GM19438 (cell line): ENCODE measurements at regions not wholly inside any gene's neighbourhood (a gene's known extent, or its start where the extent isn't known, plus 50 kb on each side); places are given as distances from the start of the nearest gene placed in this dataset.
"Not testable (repeated sequence)": the region's sequence is repeated elsewhere in the genome, so short reads cannot be mapped to it uniquely, and the experiment has no call there.

Experiments
- ATAC-seq: cut with Tn5 transposase; IDR thresholded peaks from one replicate; pipeline ENCODE4 v1.9.1; 2021; ENCODE audit warnings: low read depth; ENCODE audit not compliant: unreplicated experiment

DNA sequence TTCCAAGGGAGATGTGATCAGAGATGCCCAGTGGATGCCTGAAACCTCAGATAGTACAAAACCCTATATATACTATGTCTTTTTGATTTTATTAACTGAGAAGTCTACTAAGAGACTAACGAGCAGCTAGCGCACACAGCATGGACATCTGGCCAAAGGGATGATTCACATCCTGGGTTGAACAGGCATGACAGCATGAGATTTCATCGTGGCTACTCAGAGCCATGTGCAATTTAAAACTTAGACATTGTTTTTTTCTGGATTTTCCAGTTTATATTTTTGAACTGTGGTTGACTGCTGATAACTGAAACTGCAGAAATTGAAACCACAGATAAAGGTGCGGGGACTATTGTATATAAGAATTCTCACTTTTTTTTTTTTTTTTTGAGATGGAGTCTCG lies 2252.9 kb upstream of the AGA start:
- ATAC-seq, result no peak

GRCh38 chr4:179698321-179698720 lies 2256.1 kb upstream of the AGA start:
- no peak for ATAC-seq

DNA sequence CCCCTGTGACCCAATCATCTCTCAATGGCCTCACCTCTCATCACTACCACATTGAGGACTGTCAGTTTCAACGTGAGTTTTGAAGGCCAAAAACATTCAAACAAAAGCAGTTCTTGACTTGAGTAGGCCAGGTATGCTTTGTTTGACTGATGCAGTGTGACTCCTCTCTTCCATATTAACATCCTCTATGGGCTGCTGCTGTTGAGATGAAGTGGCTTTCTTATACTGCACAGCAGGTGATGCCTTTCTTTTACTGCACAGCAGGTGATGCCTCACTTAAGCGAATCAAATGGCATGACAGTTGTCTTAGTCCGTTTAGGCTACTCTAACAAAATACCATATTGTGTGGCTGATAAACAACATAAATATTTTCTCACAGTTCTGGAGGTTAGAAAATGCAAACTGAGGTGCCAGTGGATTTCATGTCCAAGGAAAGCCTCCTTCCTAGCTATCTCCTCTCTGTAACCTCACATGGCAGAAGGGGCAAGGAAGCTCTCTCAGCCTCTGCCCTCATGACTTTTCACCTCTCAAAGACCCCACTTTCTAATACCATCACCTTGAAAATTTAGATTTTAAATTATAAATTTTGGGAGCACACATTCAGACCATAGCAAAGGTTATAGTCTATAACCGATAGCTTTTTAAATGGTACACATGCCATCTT lies 2267.9 kb upstream of the AGA start:
- no peak for ATAC-seq

DNA sequence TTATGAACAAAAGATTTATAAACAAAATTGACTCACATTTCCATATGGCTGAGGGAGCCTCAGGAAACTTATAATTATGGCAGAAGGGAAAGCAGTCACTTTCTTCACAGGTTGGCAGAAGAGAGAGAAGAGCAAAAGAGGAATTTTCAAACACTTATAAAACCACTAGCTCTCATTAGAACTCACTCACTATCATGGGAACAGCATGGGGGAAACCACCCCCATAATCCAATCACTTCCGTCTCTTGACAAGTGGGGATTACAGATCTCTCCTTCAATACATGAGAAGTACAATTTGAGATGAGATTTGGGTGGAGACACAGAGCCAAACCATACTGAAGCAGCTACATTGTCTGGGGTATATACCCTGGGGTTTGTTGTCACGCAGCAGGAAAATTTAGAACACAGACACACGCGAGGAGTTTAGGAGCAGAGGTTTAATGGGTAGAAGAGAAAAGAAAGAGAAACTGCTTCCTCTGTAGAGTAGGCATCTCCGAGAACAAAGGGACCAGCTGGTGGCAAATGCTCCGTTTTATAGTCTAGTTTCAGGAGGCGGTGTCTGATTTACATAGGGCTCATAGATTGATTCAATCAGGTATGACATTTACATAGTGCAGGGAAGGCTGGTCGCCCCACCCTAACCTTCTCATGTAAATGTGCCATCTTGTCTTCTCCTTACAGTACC lies 2277.7 kb upstream of the AGA start:
- no peak for ATAC-seq

DNA sequence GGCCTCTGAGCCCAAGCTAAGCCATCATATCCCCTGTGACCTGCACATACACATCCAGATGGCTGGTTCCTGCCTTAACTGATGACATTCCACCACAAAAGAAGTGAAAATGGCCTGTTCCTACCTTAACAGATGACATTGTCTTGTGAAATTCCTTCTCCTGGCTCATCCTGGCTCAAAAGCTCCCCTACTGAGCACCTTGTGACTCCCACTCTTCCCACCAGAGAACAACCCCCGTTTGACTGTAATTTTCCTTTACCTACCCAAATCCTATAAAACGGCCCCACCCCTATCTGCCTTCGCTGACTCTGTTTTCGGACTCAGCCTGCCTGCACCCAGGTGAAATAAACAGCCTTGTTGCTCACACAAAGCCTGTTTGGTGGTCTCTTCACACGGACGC lies 2284.3 kb upstream of the AGA start:
- ATAC-seq, result not testable (repeated sequence)

- ATAC-seq, result no peak
Measured at GRCh38 chr4:179728305-179728704, 2286.1 kb upstream of the AGA start.

DNA sequence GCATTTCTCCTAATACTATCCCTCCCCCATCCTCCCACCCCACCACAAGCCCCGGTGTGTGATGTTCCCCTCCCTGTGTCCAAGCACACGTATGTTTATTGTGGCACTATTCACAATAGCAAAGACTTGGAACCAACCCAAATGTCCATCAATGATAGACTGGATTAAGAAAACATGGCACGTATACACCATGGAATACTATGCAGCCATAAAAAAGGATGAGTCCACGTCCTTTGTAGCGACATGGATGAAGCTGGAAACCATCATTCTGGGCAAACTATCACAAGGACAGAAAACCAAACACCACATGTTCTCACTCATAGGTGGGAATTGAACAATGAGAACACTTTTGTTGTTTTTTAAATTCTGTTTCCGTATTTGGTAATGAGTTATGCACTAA lies 2294.6 kb upstream of the AGA start:
- ATAC-seq, result not testable (repeated sequence)

- ATAC-seq, result no peak
Measured at GRCh38 chr4:179738822-179739221, 2296.6 kb upstream of the AGA start.

- ATAC-seq, result no peak
Measured at GRCh38 chr4:179747218-179747910, 2305.1 kb upstream of the AGA start.

GRCh38 chr4:179748837-179749236 lies 2306.6 kb upstream of the AGA start:
- no peak for ATAC-seq

GRCh38 chr4:179750374-179750773 lies 2308.1 kb upstream of the AGA start:
- no peak for ATAC-seq

DNA sequence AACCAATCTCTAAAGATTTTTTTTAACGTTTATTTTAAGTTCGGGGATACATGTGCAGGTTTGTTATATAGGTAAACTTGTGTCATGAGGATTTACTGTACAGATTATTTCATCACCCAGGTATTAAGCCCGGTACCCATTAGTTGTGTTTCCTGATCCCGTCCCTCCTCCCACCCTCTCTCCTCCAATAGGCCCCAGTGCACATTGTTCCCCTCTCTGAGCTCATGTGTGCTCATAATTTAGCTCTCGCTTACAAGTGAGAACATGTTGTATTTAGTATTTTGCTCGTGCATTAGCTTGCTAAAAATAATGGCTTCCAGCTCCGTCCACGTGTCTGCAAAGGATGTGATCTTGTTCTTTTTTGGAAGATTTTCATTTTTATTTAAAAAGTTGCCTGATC lies 2309.4 kb upstream of the AGA start:
- no peak for ATAC-seq

DNA sequence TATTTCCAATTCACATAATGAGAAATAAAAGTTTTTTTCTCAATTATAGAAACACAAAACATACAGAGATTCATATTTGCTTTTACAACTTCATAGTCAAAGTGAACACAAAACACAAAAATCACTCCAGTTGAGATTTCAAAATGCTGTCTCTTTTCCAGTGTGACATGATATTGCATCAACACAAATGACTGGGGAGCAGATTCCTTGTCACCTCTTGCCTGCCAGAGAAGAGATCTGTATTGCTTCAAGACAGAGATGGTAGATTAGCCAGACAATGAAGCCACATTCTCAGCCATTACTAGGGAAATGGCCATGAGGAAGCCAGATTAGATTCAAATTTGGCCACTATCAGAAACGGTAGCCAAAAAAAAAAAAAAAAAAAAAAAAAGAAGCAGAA lies 2313.1 kb upstream of the AGA start:
- ATAC-seq, result no peak

DNA sequence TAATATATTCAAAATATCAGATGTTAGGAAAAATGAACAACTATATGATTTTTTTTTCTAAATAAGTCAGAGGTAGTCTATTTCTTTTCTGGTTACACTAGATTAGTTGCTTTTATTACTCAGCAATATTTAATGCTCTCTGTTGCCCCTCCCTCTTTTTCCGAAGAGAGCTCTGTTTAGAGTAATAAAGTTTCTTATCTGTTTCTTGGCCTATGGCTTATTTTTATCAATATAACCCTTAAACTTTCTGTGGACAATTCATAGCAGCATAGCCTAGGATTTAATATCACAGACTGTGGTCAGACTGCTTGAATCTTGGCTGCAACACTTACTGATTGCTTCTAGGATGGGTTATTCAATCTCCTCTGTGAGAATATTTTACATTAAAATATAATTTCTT lies 2315.4 kb upstream of the AGA start:
- no peak for ATAC-seq

GRCh38 chr4:179762840-179763239 lies 2320.6 kb upstream of the AGA start:
- ATAC-seq, result no peak

DNA sequence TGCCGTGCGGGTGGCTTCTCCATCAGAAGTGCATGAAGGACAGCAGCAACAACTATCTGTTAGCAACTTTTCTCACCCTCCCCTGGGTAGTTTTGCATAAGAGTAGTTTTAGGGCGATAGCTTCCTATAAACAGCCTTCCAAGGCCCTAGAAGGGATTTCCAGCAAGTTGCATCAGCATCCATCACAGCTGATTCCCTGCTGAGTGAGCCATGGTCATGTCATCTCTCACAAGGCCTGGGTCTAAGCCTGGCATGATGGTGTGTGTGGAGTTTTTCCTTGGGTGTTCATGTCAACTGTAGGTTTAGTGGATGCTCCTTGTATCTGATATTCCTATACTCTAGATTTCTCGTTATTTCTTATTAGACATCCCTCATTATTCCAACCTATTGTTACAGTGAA lies 2324.7 kb upstream of the AGA start:
- ATAC-seq, result no peak

GRCh38 chr4:179768996-179769395 lies 2326.8 kb upstream of the AGA start:
- no peak for ATAC-seq

- ATAC-seq, result no peak
Measured at GRCh38 chr4:179797738-179798137, 2355.5 kb upstream of the AGA start.

DNA sequence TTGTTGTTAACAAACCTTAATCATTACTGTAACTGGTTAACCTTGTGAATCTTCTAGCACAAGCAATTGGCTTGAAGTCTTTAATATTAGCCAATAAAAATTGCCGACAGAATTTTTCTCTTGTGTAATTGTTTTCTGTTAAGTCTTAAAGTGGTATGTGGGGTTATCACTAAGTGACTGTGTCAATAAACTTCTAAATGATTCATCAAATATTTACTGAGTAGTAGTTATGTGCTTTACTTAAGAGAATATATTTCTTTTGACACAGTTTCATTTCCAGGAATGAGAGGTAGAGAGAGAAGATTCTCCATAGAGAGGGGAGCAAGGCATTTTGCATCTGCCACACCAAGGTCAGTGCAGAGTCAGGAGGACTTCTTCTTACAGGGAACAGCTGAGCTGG lies 2361.6 kb upstream of the AGA start:
- no peak for ATAC-seq

GRCh38 chr4:179804440-179804839 lies 2362.2 kb upstream of the AGA start:
- ATAC-seq, result no peak

- ATAC-seq, result no peak
Measured at GRCh38 chr4:179817317-179817716, 2375.1 kb upstream of the AGA start.

- no peak for ATAC-seq
Measured at GRCh38 chr4:179823342-179823741, 2381.1 kb upstream of the AGA start.
